ENCODE measurements at regions not wholly inside any gene's neighbourhood (a gene's known extent, or its start where the extent isn't known, plus 50 kb on each side); places are given as distances from the start of the nearest gene placed in this dataset.
A peak's percentile ranks its signal among the peaks of the same experiment; 100 is the strongest.

DNA sequence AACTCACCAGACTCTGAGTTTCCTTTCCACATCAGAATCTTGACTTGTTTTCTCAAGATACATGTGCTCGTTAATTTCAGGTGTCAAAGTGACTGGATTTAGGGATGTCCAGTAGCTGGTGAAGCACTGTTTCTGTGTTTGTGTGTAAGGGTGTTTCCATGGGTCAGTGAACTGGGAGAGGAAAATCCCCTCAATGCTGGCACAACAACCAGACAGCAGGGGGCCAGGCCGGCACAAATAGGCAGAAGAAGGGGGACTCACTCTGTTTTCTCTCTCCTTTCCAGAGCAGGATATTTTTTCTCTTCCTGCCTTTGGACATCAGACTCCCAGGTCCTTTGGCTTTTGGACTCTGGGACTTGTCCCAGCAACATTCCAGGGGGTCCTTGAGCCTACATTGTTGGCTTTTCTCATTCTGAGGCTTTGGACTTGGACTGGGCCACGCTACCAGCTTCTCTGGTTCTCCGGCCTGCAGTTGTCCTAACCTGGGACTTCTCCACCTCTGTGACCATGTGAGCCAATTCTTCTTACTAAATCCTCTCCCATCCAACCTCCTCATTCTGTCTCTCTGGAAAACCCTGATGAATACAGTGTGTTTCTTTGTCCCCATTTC lies 144.0 kb downstream of the CAAP1 start:
- no peaks in the 10 kb centered on the region for H3K4me1 Mint-ChIP-seq (ENCODE audit: unreplicated experiment)
- H3K27ac Mint-ChIP-seq: no peak overlapping the region
- H3K9me3 Mint-ChIP-seq: peaks cover 4% of the 10 kb centered on the region
- DNase-seq (ENCODE audit: extremely low spot score, unreplicated experiment): no peak
- H3K27me3 Mint-ChIP-seq: peaks cover 3% of the 10 kb centered on the region
- H3K36me3 Mint-ChIP-seq: no peaks in the 10 kb centered on the region
- H3K4me3 Mint-ChIP-seq: no peak overlapping the region
- TF ChIP-seq, protein P1, sequence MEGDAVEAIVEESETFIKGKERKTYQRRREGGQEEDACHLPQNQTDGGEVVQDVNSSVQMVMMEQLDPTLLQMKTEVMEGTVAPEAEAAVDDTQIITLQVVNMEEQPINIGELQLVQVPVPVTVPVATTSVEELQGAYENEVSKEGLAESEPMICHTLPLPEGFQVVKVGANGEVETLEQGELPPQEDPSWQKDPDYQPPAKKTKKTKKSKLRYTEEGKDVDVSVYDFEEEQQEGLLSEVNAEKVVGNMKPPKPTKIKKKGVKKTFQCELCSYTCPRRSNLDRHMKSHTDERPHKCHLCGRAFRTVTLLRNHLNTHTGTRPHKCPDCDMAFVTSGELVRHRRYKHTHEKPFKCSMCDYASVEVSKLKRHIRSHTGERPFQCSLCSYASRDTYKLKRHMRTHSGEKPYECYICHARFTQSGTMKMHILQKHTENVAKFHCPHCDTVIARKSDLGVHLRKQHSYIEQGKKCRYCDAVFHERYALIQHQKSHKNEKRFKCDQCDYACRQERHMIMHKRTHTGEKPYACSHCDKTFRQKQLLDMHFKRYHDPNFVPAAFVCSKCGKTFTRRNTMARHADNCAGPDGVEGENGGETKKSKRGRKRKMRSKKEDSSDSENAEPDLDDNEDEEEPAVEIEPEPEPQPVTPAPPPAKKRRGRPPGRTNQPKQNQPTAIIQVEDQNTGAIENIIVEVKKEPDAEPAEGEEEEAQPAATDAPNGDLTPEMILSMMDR (conservative IDR thresholded peaks at IDR 0.05): no peak

DNA sequence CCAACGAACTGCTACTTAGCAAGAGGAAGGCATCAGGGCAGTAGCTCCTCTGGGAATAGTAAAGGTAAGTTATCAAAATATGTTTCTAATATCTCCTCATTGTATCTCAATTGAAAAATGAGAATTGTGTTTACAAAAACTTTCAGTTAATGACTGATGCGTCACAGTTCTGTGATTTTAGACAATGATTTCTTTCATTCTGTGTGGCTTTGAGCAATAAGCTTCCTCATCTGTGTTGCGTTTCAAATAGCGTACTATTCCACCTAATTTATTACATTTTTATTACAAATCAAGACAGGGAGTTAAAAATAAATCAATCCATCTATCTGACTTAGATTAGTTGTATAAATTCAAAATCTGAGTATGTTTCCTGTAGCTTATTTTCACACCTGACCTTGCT lies 145.0 kb downstream of the CAAP1 start:
- no peak overlapping the region for H3K4me3 Mint-ChIP-seq
- H3K9me3 Mint-ChIP-seq: peaks cover 4% of the 10 kb centered on the region
- H3K27me3 Mint-ChIP-seq: peaks cover 5% of the 10 kb centered on the region
- H3K4me1 Mint-ChIP-seq (ENCODE audit: unreplicated experiment): no peaks in the 10 kb centered on the region
- TF ChIP-seq, protein P1 (conservative IDR thresholded peaks at IDR 0.05): no peak
- H3K36me3 Mint-ChIP-seq: no peaks in the 10 kb centered on the region
- DNase-seq (ENCODE audit: extremely low spot score, unreplicated experiment): no peak
- H3K27ac Mint-ChIP-seq: no peak overlapping the region

- Mint-ChIP-seq H3K27me3 (peaks cover 7% of the 10 kb centered on the region), H3K36me3 (no peaks in the 10 kb centered on the region), H3K27ac (peak overlapping the region; percentile 70), H3K4me1 (ENCODE audit: unreplicated experiment) (no peaks in the 10 kb centered on the region), H3K9me3 (peaks cover 4% of the 10 kb centered on the region), H3K4me3 (no peak overlapping the region)
- DNase-seq (ENCODE audit: extremely low spot score, unreplicated experiment): no peak
- TF ChIP-seq, protein P1 (conservative IDR thresholded peaks at IDR 0.05): no peak
Observed at GRCh38 chr9:26746357-26747072, 146.1 kb downstream of the CAAP1 start.

- no peaks in the 10 kb centered on the region for H3K4me1 Mint-ChIP-seq (ENCODE audit: unreplicated experiment)
- peaks cover 4% of the 10 kb centered on the region for H3K9me3 Mint-ChIP-seq
- TF ChIP-seq, protein P1 (conservative IDR thresholded peaks at IDR 0.05): no peak
- DNase-seq (ENCODE audit: extremely low spot score, unreplicated experiment): no peak
- H3K27ac Mint-ChIP-seq: no peak overlapping the region
- peaks cover 7% of the 10 kb centered on the region for H3K27me3 Mint-ChIP-seq
- no peaks in the 10 kb centered on the region for H3K36me3 Mint-ChIP-seq
- no peak overlapping the region for H3K4me3 Mint-ChIP-seq
Observed at GRCh38 chr9:26745111-26745510, 147.5 kb downstream of the CAAP1 start.

- H3K4me3 Mint-ChIP-seq: no peak overlapping the region
- DNase-seq (ENCODE audit: extremely low spot score, unreplicated experiment): no peak
- TF ChIP-seq, protein P1 (conservative IDR thresholded peaks at IDR 0.05): peak; percentile 90
Observed at GRCh38 chr9:26744191-26744965, 148.2 kb downstream of the CAAP1 start.

More at GRCh38 chr9:26744191-26744965, 148.2 kb downstream of the CAAP1 start:
- Mint-ChIP-seq H3K27me3 (peaks cover 7% of the 10 kb centered on the region), H3K9me3 (peaks cover 4% of the 10 kb centered on the region), H3K27ac (no peak overlapping the region), H3K36me3 (no peaks in the 10 kb centered on the region), H3K4me1 (ENCODE audit: unreplicated experiment) (no peaks in the 10 kb centered on the region)
